Body of pancreas (tissue), 4 donors: ENCODE measurements at regions not wholly inside any gene's neighbourhood (a gene's known extent, or its start where the extent isn't known, plus 50 kb on each side); places are given as distances from the start of the nearest gene placed in this dataset.

Experiments used
- CTCF ChIP-seq, 7 experiments: fragments of 450-650 bp in 4 of 7; fragments of 200-600 bp in 3 of 7; sonication (generic) in 3 of 7; IDR thresholded peaks; one replicate each; pipeline ENCODE4 v1.5.1; 2016 to 2019; ENCODE audit warnings: antibody characterized with exemption in 7 of 7
- POLR2A ChIP-seq, 3 donors: fragments of 450-650 bp; IDR thresholded peaks; one replicate each; pipeline ENCODE4 v1.6.1; 2016; ENCODE audit warnings: antibody characterized with exemption in 3 of 3, mild to moderate bottlenecking in 2 of 3

- TF ChIP-seq CTCF (IDR thresholded peaks at IDR 0.05): peak in 3 of 7 experiments; percentile 5 to 28 (median 24)
- TF ChIP-seq POLR2A (IDR thresholded peaks at IDR 0.05): no peak
Measured at GRCh38 chr2:51505533-51505932, 473.6 kb upstream of the NRXN1 start.
